HG03045 (cell line): ENCODE measurements at regions not wholly inside any gene's neighbourhood (a gene's known extent, or its start where the extent isn't known, plus 50 kb on each side); places are given as distances from the start of the nearest gene placed in this dataset.

ENCODE experiments used
- ATAC-seq: cut with Tn5 transposase; IDR thresholded peaks from one replicate; pipeline ENCODE4 v1.9.1; 2021; ENCODE audit warnings: mild to moderate bottlenecking, moderate library complexity; ENCODE audit not compliant: unreplicated experiment

- ATAC-seq: no peak
Observed at GRCh38 chr11:116072601-116073410, 568.6 kb upstream of the CADM1 start.

GRCh38 chr11:116072133-116072532, 567.9 kb upstream of the CADM1 start:
- ATAC-seq: no peak

- no peak for ATAC-seq
Observed at GRCh38 chr11:116071241-116071640, 567.0 kb upstream of the CADM1 start.

GRCh38 chr11:116070520-116070919, 566.3 kb upstream of the CADM1 start:
- no peak for ATAC-seq

DNA sequence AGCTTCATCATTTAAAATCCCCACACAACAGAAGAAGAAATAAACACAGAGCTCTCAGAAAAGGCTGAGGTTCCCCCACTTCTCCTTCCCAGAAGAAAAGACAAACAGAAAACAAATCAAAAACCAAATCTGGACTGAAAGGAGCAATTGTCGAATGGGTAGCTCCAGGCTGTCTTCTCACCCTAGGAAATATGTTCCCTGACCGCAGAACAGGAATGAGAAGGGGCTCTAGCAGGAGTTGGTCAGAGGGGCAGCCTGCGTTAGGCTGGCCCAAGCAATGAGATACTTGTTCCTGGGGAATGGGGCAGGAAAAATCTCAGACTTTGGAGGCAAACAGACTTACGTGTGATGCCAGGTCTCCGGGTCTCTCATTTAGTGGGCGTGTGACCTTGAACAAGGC, 562.6 kb upstream of the CADM1 start:
- ATAC-seq: no peak

DNA sequence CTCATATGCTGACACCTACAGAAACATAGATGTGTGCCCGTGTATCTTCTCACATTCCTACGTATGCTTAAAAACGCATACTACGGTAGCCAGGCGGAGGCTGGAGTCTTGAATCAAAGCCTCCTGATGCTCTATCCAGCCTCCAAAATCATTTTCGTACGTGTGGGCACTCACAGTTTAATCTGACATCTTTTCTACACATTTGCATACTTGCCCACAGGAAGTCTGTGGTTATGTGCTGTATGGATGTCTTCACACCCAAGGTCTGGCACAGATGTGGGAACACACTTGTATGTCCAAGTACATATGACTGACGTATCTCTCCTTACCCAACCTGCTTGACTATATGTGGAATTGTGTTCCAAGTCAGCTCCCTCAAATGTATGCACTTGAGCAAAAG, 561.8 kb upstream of the CADM1 start:
- no peak for ATAC-seq

GRCh38 chr11:116065191-116065895, 561.1 kb upstream of the CADM1 start:
- no peak for ATAC-seq

DNA sequence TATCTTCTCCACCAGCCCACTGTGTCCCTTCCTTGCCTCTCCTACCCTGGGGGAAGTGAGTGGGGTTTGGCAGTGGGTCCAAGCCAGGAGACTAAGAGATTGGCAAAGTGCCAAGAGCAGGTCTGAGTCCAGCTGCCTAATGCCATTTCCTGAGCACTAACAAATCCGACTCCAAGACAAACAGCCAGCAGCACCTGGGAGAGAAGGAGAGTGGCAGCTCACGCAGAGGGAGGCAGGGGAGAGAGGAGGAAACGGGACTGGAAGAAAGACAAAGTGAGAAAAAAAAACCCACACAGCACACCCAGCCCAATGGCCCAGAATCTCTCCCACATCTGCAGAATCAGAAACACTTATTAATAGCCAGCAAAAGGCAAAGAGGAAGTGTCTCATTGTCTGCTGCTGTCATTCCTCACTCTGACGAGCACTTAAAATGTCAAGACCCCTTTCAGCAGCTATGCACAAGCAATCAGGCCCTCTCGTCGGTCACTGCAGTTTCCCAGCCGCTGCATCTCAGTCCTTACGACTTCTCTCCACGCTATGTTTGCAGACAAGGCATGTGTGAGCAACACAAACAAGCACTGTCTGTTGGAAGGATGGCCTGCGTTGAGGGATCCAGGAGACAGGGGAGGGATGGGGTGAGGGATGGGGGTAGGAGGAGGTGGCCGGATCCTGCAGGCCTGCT, 558.4 kb upstream of the CADM1 start:
- ATAC-seq: no peak

DNA sequence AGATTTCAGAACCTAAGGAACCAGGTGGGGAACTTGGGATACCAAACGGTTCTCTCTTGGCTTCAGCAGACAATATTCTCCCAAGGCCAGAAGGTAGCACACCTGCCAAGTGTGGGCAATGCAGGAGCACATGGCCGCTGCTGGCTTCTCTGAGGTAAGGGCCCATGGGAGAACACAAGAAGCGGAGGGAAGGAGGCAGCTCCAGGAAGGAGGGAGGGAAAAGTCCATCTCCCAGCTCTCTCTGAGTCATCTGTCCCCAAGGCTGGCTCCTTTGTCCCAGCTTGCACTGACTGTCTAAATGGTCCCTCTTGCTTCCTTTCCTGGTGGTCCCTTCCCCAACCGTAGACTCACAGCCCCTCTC, 557.9 kb upstream of the CADM1 start:
- ATAC-seq: no peak

- ATAC-seq: no peak
Observed at GRCh38 chr11:116061322-116061721, 557.1 kb upstream of the CADM1 start.

DNA sequence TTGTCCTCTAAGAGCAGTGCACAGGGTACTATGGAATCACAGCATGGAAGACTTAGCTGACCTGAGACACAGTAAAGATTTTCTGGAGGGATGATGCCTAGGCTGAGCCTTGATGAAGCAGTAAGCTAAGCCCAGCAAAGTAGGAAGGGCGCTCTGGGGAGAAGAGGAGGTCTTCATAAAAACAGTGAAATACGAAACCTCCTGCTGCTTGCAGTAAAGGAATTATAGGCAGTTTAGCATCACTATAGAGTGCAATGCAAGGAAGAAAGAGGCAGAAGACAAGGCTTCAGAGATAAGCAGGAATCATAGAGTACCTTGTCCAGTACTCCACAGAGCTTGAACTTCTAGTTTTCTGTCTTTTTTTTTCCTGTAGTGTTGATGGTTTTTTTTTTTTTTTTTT, 555.7 kb upstream of the CADM1 start:
- ATAC-seq: no peak

DNA sequence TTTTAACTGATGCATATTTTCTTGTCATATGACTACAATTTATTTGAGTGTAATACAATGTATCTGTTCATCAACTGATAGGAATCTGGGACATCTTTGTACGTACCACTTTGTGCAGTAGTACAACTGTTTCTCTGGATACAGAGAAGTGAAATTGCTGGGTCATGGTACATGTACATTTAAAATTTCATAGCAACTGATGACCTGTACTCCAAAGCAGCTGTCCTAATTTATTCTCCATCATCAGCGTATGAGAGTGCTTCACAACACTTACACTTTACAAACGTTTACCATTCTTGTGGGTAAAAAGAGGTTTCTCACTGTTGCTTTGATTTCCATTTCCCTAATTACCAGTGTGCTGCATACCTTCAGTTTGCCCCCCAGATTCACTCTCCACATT, 552.8 kb upstream of the CADM1 start:
- ATAC-seq: no peak

DNA sequence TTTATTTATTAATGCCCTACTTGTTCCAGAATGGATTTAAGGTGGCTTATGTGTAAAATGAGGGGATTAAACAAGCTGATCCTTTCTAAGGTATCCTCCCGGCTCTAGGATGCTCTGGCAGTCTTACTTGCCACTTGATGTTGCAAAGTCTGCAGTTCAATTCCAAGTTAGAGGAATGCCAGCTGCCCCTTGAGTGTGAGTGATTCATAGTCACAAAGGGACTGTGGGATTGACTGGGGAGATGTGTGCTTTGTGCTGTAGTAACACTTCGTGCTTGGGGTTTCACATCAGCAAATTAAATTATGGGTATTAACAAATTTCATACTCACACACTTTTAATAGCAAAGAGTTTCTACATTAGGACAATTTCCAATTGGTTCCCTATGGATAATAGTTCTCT, 550.8 kb upstream of the CADM1 start:
- no peak for ATAC-seq

DNA sequence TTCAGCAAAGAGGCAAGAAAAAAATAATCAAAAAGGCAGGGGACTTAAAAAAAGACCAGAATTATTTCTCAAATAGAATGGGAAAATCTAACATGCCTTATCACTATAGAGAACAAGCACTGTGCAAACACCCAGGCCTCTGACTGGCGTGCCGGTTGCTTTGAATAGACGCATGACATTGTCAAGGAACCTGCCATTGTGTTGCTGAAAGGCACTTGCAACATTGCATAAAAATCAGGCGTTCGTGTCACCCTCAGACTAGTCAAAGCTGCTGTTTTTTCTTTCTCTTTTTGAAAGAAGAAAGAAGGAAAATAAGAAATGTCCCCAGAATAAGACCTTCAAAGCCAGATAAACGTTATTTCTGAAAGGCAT, 549.3 kb upstream of the CADM1 start:
- ATAC-seq: no peak

DNA sequence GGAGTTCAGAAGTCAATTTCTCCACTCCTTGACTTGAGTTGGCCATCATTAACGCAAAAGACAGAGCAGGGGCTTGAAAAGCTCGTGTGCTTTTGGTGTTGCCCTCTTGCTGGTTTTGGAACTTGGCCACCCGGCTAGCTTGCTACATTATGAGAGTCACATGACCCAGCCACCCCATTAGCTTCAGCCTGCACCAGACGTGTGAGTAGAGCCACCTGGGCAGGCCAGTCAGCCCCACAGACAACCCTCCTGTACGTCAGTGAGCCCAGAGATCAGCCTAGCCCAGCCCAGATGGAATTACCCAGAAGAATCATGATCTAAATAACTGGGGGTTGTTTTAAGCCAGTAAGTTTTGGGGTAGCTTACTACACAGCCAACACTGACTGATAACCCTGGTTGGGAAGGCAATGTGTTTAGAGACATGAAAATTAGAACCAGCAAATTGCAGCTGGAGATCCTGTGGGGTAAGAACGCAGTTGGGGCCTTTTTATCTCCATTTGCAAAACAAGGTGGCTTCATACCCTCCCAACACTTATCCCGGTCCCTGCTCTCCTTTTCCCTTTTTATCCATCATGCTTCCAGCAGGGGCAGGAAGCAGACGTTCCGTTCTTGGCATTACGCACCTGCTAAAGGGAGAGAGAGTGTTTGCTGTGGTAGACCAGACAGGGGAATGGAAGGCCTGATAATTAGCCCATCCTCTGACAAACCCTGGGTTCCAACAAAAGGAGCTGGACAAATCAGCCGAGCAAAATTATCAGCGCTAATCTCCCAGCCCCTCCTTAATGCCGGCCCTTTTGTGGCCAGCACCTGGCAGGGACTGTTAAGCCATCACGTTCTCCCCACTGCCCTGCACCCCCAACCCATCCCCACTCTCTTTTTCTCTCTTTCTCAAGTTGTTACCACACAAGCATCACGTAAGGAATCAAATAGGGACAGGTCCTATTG, 548.7 kb upstream of the CADM1 start:
- ATAC-seq: no peak

DNA sequence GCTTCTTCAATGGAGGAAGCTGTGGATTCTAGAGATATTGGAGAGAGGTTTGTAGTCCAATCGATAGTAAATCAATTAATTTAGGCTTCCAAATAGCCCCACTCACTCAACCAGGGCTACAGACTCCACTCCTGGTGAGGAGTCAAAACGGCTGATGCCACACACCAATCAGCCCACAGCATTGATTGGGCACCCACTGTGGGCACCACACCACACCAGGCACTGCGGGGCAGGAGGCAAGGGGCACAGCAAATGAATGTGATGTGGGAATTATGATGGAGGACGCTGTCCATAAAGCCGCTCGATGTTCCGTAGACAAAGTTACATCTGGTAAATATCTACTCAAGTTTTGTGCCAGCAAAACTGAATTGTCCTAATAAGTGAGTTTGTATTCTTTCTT, 547.3 kb upstream of the CADM1 start:
- ATAC-seq: no peak

- no peak for ATAC-seq
Observed at GRCh38 chr11:116049383-116049782, 545.2 kb upstream of the CADM1 start.

- no peak for ATAC-seq
Observed at GRCh38 chr11:116046127-116046526, 541.9 kb upstream of the CADM1 start.

DNA sequence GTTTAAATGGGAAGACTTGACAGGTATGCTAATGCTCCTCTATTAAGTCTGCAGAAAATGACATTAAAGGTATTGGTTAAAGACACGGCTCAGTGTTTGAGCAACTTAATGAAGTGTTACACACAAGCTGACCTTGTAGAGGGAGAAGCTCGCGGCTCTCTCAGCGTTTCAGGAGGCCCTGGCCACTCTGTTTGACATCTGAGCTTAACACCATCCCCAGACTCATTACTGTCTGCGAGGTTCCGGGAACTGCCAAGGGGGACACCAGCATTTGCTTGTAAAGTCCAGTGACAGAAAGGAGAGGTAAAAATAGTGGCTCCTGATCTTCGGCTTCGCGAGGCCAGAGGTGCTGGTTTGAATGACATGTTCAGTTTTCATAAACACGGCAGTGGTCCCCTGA, 540.7 kb upstream of the CADM1 start:
- ATAC-seq: no peak

- ATAC-seq: no peak
Observed at GRCh38 chr11:116044520-116044919, 540.3 kb upstream of the CADM1 start.

GRCh38 chr11:116043857-116044256, 539.6 kb upstream of the CADM1 start:
- ATAC-seq: no peak
